Activated CD4-positive, alpha-beta T cell treated with anti-CD3 and anti-CD28 coated beads, Interleukin-2, amount 50 U/mL, for 16 hours (primary cell): ENCODE measurements at regions not wholly inside any gene's neighbourhood (a gene's known extent, or its start where the extent isn't known, plus 50 kb on each side); places are given as distances from the start of the nearest gene placed in this dataset.
"Not testable (repeated sequence)": the region's sequence is repeated elsewhere in the genome, so short reads cannot be mapped to it uniquely, and the experiment has no call there.

Source experiments
- DNase-seq: peaks from one replicate; pipeline ENCODE4 v3.0.0-alpha.2; 2020

DNA sequence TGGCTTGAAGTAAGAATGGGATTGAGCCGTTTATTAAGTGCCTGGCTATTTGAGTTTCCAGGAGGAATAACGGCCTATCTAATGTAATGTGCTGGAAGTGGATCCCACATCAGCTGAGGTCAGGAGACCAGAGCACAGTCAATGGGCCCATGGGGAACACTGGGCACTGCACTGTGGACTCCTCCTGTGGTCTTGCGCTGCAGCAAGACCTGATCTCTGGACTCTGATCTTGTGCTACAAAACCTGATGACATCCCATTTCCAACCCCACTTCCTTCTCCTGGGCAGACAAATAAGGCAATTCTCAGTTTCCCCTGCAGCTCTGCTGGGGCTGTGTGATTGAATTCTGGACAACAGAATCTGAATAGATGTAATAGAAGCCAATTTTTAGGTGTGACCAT, 151.7 kb upstream of the ADCY2 start:
- no peak for DNase-seq

DNA sequence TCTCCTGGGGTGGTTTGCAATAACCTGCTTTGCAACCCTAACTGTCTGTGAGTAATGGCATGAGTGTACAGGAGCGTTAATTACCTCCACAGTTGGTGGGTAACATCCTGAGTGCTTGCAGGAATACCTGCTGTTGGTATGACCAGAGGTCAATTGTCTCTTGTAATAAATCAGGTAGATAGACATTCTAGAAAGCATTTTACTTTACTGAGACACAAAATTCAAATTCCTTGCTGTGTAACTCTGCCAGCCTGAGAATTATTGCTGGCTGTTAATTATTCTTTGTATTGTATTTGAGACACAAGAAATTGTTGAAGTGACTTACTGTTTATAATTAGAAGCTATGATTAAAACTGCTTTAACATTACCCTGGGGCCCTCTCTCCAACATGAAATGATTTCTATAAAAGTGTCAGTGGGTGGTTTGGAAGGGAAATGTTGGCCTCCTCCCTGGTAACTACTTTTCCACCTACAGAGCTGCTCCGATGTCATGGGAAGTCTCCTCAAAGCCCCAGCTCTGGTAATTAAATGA, 150.8 kb upstream of the ADCY2 start:
- DNase-seq = no peak

GRCh38 chr5:7246287-7246686, 149.7 kb upstream of the ADCY2 start:
- no peak for DNase-seq

DNA sequence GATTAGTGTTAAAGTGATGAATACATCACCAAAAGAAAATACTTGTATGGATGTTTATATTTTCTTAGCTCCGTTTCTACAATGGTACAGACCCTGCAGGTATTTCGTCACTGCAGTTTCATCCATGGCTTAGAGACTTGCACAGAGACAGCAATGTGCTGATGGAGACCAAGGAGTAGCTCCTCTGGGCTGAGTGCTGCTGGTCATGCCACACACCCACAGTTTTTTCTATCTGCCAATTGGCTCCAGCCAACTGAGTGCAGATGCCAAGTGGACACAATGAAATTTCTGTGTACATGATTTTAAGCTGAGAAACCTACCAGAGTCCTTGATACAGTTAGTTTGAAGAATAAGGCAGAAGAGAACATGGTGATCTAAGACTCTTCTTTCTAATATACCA, 145.9 kb upstream of the ADCY2 start:
- no peak for DNase-seq

DNA sequence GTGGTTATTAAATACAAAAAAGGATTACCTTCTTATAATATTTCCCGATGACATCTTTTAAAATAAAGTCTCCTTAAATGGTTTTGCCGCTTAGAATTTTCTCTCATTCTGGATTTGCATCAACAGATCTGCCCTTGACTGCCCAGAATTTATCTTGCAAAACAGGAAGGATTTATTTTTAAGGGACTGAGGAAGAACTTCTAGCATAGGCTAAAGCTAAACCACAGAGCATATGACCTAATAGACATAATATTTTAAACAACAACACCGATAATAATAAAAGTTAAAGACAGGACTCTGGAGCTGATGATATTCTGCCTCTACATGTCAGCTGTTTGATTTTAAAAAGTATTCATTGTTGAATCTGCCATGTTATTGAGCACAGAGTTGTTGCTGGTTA, 145.3 kb upstream of the ADCY2 start:
- DNase-seq = no peak

DNA sequence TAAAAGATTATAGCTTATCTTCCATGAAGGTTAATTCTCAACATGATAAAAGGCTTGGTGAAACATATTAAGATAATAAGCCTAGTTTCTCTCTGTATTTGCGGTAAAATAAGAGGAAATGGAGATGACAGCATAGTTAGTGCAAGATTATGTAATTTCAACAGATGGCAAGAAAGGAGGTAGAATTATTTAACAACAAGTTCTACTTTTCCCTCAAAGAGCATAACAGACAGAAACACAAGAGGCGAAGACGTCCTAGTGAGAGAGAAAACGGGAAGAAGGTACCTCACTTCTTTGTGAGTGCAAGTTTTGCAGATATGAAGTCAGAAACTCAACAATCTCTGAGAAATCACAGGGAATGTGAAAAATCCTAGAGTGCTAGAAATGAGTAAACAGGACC, 144.8 kb upstream of the ADCY2 start:
- no peak for DNase-seq

GRCh38 chr5:7261049-7261448, 134.9 kb upstream of the ADCY2 start:
- peak; percentile 3 for DNase-seq

DNA sequence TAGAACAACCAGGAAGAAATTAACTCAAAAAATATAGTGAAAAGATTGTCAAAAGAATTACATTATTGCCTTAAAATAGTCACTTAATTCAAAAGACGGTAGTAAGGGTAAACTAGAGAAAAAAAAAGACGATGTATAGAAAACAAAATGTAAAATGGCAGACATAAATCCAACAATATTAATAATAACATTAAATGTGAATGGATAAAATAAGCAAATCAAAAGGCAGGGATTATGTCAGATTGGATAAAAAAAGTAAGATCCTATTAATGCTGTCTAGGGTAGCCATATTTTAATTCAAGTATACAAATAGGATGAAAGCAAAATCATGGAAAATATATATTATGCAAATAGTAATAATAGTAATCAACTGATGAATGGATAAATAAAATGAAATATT, 134.0 kb upstream of the ADCY2 start:
- DNase-seq = no peak

- not testable (repeated sequence) for DNase-seq
Observed at GRCh38 chr5:7263398-7264015, 132.4 kb upstream of the ADCY2 start.

GRCh38 chr5:7265776-7266175, 130.2 kb upstream of the ADCY2 start:
- not testable (repeated sequence) for DNase-seq

- not testable (repeated sequence) for DNase-seq
Observed at GRCh38 chr5:7268722-7269121, 127.2 kb upstream of the ADCY2 start.

GRCh38 chr5:7269591-7270274, 126.2 kb upstream of the ADCY2 start:
- DNase-seq = no peak

GRCh38 chr5:7271435-7272084, 124.4 kb upstream of the ADCY2 start:
- no peak for DNase-seq

DNA sequence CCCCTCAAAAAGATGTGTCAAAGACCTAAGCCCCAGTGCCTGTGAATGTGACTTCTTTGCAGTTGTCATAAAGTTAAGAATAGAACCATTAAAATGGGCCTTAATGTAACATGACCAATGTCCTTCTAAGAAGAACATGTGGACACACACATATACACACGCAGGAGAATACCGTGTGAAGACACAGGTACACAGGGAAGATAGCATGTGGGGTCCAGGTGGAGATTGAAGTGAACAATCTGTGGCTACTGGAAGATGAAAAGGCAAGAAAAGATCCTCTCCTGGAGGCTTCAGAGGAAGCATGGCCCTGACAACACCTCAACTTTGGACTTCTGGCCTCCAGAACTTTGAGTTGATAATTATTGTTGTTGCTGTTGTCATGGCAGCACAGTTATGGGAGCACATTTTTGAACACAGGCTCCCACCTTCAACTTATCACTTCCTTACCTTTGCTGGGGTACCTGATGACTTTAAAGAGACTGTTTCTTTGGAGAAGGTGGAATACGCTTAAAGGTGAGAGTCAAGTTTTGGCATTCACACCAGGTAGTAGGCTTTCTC, 123.5 kb upstream of the ADCY2 start:
- no peak for DNase-seq

GRCh38 chr5:7274203-7274602, 121.7 kb upstream of the ADCY2 start:
- DNase-seq = no peak

GRCh38 chr5:7289634-7290033, 106.3 kb upstream of the ADCY2 start:
- DNase-seq = not testable (repeated sequence)

- DNase-seq = not testable (repeated sequence)
Observed at GRCh38 chr5:7297821-7298220, 98.1 kb upstream of the ADCY2 start.

- not testable (repeated sequence) for DNase-seq
Observed at GRCh38 chr5:7299731-7300130, 96.2 kb upstream of the ADCY2 start.

GRCh38 chr5:7305000-7305674, 90.8 kb upstream of the ADCY2 start:
- not testable (repeated sequence) for DNase-seq

DNA sequence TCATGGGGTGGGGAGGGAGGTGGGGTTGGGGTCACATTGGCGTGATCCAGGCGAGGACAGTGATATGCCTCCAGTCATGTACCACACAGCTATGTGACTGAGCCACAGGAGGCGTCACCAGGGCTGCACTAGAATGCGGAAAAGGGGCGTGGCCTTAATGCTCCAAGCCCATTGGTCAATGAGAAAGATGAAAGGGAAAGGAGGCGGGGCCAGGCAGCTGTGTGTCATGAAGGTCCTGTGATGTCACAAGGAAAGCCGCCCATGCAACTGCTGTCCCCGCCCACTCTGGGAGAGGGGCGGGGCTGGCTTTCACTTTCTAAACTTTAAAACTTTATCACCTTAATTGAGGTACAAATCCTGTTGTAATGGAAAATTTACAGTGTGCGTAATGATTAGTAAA, 89.4 kb upstream of the ADCY2 start:
- DNase-seq = not testable (repeated sequence)

DNA sequence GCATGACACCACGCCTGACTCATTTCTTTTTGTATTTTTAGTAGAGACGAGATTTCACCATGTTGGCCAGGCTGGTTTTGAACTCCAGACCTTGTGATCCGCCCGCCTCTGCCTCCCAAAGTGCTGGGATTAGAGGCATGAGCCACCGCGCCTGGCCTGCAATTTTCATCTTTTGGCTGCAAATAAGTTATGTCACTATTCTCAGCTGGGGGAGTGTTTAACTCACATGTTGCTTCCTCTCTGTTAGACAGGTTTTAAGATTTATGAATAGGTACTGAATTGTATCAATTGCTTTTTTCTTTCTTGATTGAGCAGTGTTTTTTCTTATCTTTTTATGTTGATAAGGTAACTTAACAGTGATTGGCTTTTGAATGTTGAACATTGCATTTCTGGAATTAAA, 88.2 kb upstream of the ADCY2 start:
- DNase-seq = not testable (repeated sequence)

- not testable (repeated sequence) for DNase-seq
Observed at GRCh38 chr5:7309715-7310114, 86.2 kb upstream of the ADCY2 start.

GRCh38 chr5:7310656-7311055, 85.3 kb upstream of the ADCY2 start:
- DNase-seq = not testable (repeated sequence)
